GM19397 (cell line): ENCODE measurements at regions not wholly inside any gene's neighbourhood (a gene's known extent, or its start where the extent isn't known, plus 50 kb on each side); places are given as distances from the start of the nearest gene placed in this dataset.
A peak's percentile ranks its signal among the peaks of the same experiment; 100 is the strongest.
"Not testable (repeated sequence)": the region's sequence is repeated elsewhere in the genome, so short reads cannot be mapped to it uniquely, and the experiment has no call there.

ENCODE experiments used
- ATAC-seq: cut with Tn5 transposase; IDR thresholded peaks from one replicate; pipeline ENCODE4 v1.9.1; 2021; ENCODE audit warnings: mild to moderate bottlenecking, moderate library complexity; ENCODE audit not compliant: unreplicated experiment

DNA sequence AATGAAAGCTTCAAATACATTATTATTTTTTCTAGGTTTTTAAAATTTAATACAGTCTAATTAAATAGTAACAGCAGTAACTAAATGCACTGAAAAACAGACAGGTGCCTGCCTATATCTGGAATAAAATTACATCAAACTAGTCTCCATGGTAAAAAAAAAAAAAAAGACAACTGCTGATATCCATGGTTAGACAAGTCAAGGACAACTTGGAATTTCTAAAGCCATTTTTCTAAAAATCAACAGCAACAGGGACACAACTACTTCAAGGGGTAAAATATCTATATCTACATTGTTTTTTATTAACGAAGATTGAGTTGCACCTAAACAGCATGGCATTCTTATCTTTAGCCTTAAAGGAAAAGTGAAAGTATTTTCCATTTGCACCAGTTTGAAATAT is 74.7 kb upstream of the VPREB1 start:
- no peak for ATAC-seq

DNA sequence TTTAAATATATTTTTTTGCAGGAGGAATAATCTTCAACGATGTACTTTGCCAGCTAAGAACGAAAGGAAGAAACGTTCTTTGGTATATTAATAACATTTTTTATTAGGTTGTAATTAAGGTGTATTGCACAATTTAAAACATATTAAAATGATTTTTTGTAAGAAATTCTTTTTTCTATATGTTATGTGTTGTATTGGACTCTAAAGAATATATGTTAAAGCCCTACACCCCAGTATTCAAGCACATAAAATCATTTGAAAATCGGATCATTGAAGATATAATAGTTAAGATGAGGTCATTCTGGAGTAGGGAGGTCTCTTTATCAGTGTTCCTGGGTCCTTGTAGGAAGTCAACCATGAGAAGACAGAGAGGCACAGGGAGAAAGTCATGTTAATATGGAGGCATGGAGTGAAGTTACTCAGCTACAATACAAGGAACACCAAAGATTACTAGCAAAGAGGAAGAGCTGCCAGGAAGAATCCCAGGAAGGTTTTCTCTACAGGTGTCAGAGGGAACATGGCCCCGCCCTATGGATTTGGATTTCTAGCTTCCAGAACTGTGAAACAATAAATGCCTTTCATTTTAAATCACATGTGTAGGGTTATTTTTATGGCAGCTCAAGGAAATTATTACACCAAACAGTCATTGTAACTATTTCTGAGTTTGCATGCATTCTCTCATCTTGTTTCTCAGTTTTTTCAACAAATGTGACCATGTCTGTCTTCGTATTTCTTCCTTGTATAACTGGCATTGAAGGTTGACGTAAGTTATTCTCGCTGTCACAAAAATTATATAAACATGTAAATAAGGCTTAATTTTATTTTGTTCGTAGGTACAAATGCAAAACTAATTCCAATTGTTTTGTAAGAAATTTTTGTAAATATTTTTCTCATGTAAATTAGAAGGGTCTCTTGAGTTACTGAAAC is 75.4 kb upstream of the VPREB1 start:
- ATAC-seq: no peak

DNA sequence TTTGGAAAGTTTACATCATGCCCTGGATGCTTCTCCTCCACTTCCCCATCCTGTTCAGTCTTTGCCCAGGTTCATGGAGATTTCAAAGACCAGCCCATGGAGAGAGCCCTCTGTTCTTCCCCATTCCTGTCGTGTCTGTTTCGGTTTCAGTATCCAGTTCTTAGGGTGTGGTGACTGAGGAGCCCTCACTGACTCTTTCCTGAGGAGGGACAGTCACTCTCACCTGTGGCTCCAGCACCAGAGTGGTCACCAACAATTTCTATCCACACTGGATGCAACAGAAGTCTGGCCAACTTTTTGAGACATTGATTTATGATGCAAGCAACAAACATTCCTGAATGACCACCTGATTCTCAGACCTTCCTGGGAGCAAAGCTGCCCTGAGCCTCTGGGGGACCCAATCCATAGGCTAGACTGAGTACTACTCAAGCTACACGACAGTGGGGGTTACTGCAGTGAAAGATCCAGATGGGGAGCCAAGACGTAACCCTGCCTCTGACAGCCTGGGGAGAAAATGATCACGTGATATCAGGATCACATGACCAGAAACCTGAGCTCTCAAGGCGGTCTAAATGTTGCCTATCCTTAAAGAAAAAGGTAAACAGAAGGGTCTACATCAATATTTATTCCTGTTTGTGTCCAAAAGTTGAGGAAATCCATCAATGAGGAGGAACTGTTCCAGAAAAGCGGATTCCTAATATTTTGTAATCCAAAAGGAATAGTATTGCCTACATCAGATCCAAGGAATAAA is 76.2 kb upstream of the VPREB1 start:
- ATAC-seq: peak; percentile 22

DNA sequence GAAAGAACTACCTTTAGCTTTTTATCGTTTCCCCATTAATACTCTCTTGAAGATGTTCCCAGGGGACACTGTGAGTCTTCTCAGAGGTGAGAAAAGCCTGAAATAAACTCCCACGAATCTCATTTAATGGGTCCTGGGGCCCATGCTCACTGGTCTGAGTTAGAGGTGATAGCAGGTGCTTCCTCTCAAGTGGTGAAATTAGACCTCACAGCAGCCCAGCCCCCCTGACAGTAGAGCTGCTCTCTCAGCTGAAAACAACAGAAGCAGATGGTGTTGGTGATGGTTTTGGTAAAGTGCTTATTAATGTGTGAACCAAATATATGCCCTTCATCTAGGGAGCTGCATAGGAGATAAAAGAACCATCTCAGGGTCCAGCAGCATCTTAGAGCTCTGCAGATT is 76.8 kb upstream of the VPREB1 start:
- ATAC-seq: peak; percentile 69

DNA sequence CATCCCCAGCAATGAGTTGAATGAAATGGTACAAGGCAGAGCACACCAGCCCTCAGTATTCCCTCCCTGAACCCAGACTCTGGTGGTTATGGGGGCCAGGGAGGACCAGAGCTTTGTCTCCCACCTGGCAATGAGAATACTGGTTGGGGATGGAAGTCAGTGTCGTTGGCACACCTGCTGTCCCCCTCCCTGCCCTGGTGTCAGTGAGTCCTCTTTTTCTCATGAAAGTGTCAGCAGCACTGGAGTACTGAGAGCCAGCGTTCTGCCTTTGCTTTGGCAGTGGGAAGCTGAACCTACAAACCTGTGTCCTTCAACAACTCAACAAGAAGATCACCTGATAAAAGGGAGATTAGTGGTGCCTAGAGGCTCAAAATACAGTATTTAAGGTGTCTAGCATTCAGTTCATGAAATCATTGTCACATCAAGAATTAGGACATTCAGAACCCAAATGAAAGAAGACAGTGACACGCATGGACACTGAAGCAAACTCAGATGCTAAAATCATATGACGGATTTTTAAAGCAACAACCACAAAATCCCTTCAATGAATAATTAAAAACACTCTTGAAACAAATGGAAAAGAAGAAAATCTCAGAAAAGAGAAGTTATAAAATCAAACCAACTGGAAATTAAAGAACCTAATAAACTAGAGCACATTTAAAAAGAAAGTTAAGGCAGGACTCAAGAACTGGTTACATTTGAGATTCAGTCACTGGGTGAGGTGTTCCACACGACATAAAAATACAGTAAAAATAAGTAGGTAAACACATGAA is 77.5 kb upstream of the VPREB1 start:
- no peak for ATAC-seq

DNA sequence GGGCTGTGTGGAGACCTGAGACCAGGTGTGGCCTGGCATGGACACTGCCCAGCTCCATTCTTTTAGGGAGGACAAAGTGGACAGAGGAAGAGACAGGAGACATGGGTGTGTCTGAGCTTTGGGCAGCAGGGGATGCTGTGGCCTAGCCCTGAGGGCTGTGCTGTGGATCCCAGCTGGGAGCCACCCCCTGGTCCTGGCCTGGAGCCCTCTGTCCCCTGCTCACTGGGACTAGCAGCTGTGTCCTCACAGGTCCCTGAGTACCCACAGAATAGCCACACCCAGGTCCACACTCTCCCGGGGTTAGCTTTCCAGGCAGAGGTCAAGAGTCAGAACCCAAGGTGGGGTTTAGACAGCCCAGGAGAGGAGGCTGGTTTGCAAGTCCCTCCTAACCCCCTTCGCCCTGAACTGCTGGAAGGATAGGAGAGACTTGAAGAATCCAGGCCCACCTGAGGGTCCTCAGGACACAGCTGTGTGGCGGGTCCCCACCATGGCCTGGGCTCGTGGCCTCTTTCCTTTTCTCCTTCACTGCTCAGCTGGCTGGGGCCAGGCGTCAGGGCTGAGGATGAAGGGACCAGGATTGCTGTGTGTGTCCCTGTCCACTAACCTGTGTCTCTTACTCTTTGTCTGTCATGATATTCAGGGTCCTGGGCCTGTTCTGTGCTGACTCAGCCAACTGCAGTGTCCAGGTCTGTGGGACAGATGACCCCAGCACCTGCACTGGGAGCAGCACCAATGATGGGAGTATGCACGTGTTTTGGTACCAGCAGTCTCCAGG is 78.5 kb upstream of the VPREB1 start:
- ATAC-seq: no peak

DNA sequence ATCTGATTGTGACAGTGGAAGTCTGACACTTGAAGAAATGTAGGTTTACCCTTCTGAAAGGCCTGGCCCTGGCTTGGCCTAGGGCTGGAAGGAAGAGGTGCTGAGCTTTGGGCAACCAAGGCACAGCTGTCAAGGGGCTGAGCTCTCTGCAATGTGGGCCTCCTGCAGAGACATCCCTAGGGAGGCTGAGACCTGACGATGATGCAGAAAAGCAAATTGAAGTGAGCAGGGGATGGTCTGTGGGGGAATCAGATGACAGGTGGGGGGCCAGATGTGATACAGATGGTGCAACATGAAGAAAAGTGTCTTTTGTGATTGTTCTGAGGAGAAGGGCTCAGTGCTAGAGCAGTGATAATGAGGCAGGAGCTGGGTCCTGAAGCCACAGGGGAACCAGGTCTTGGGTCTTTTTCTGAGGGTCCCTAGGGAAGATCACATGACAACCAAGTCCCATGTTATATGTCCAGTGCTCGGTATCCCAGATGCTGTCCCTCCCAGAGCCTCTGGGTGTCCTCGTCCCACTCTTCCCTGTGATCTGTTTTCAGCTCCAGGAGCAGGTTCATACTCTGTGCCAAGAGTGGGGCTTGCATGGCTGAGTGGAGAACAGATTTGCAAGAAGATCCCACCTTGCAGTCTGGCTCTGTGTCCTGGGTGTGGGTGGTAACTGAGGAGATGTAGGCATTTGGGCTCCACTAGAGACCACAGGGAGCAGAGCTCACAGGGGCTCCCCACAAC is 79.9 kb upstream of the VPREB1 start:
- no peak for ATAC-seq

DNA sequence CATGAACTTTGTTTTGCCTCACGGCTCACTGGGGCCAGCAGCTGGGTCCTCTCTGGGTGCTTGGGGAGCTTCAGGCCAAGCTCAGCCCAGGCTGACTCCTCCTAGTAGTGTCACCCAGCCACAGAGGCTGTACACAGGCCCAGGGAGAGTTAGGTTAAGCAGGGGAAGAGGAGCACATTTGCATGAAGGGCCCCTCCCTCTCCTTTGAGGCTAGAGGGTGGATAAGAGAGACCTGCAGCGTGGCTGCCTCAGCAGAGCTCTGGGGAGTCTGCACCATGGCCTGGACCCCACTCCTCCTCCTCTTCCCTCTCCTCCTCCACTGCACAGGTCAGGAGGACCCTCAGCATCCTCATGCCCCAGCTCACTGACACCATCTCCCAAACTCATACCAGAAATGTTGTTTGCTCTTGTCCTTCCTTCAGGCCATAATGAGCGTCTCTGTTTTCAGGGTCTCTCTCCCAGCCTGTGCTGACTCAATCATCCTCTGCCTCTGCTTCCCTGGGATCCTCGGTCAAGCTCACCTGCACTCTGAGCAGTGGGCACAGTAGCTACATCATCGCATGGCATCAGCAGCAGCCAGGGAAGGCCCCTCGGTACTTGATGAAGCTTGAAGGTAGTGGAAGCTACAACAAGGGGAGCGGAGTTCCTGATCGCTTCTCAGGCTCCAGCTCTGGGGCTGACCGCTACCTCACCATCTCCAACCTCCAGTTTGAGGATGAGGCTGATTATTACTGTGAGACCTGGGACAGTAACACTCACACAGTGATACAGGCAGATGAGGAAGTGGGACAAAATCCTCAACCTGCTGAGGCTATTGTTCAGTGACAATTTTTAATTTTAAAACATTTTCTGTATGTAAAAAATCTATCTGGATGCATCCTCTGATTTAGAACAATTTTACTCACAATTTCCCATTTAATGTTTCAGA is 82.4 kb upstream of the VPREB1 start:
- peak; percentile 76 for ATAC-seq

DNA sequence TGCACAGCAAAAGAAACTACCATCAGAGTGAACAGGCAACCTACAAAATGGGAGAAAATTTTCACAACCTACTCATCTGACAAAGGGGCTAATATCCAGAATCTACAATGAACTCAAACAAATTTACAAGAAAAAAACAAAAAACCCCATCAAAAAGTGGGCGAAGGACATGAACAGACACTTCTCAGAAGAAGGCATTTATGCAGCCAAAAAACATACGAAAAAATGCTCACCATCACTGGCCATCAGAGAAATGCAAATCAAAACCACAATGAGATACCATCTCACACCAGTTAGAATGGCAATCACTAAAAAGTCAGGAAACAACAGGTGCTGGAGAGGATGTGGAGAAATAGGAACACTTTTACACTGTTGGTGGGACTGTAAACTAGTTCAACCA is 83.8 kb upstream of the VPREB1 start:
- ATAC-seq: not testable (repeated sequence)

DNA sequence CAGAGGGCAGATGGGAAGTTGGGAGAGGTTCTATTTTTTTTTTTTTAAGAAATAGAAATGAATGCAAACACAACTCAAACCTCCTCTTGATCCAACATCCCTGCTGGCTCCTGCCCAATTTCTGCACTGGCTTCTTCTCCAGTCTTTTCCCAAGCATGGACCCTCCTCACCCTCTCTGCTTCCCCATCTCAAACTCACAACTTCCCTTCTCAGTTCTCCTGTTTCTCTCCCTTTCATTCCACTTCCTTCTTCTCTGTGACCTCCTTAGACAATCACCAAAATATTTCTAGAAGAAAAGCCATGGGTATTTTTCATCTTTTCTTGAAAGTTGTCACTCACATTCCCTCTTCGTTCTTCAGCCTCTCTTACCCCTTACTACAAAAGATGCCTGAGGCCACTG is 85.2 kb upstream of the VPREB1 start:
- no peak for ATAC-seq

DNA sequence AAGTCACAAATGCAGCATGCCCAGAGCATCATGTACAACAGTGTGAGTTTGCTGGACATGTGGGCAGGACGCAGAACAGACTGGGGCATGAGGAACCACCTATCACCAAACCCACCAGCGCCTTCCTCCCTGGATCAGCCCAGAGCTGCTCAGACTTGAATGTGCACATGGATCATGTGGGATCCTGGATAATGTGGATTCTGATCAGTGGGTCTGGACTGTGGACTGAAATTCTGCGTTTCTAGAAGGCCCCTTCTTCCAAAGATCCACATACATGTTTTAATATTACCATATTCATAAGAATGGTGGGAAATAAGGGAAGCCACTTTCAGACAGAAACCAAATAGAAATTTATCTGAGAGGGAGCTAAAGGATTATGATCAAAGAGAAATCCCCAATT is 85.6 kb upstream of the VPREB1 start:
- ATAC-seq: no peak

DNA sequence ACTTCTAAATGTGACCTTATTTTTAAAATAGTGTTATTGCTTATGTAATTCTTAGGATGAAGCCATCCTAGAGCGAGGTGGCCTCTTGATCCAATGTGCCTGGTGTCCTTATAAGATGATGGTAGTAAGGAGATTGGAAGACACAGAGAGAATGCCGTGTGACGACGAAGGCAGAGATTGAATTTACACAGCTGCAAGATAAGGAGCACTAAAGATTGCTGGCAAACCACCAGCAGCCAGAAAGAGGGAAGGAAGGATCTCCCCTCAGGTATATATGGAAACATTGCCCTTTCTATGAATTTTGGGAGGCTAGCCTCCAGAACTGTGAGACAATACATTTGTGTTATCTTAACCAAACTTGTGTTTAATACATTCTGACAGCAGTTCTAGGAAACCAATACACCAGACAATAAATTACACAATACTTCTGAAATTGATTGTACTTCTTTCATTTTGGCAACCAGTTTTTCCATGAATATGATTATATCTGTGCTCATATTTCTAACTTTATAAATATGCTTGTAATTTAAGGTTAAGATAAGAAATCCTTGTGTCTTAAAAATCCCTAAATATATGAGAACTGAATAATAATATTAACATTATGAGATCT is 86.3 kb upstream of the VPREB1 start:
- no peak for ATAC-seq

DNA sequence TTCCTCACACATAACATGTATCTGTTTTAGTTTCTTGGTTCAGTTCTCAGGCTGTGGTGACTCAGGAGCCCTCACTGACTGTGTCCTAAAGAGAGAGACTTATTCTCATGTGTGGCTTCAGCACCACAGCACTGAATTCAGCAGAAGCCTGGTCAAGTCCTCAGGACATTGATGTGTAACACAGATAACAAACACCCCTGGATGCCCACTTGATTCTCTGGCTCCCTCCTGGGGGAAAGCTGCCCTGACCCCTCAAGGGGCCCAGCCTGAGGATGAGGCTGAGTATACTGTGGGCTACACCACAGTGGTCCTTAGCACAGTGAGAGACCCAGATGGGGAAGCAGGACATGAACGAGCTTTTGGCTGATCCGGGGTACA is 87.2 kb upstream of the VPREB1 start:
- ATAC-seq: peak; percentile 29

DNA sequence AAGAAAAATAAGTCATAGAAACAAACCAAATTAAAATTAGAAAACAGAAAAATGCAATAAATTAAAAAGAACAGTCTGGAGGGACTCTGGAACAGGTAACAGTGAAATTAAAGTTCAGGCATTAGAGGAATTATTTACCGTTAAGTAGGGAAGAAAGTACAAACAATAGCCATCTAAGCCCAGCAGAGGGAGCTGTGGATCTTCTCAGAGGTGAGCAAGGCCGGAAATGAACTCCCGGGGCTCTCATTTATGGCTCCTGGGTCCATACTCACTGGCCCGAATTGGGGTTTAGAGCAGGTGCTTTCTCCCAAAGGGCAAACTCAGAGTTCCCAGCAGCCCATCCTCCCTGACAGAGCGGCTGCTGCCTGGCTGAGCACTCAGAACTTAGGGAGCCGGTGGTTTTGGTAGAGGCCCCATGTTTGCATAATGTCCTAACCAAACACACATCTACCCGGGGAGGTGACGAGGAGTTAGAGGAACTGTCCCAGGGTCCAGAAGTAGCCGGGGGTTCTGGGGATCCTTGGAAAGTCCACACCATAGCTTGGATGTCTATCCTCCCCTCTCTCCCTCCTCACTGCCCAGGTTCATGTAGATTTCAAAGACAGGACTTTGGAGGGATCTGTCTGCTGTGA is 87.8 kb upstream of the VPREB1 start:
- ATAC-seq: peak; percentile 57

DNA sequence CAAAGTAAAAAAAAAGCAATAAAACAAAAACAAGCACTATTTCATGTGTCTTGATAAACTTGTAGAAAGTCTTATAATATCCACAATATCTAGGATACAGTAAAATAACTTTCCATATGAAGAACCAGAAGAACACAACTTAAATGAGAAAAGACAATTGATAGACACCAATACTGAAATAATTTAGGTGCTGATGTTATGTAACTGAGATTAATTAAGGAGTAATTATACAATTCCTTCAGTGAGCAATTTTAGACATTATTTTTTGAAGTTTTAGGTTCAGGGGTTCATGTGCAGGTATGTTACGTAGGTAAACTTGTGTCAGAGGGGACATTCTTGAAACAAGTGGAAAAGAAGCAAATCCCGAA is 88.3 kb upstream of the VPREB1 start:
- ATAC-seq: no peak

DNA sequence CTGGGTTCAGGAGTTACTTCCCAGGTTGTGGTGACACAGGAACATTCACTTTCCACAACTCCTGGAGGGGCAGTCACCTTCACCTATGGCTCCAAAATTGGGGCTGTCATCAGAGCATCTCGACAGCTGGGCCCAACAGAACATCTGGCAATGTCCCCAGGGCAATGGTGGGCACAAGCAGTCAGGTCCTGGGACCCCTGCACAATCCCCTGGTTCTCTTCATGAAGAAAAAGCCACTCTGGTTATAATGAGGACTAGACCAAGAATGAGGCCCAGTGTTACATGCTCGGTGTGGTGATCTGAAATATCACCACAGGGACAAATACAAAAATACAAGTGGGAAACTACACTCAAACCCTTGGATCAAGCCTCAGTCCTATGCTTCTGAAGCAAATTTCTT is 89.0 kb upstream of the VPREB1 start:
- ATAC-seq: no peak

DNA sequence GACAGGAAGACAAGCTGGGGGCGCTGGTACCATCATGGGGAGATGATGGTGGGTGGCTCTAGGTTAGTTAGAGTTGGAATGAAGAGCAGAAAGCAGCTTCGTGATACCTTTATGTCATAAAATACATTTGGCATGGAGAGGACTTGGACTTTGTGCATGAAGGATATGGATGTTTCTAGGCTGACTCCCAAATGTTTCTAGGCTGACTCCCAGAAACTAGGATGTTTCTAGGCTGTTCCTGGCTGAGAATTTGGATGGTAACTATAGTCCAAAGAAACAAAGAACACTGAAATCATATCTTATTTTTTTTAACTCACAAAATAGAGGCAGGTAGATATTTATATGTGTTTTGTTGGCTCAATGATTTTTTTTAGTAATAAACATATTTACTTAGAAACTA is 89.4 kb upstream of the VPREB1 start:
- no peak for ATAC-seq

DNA sequence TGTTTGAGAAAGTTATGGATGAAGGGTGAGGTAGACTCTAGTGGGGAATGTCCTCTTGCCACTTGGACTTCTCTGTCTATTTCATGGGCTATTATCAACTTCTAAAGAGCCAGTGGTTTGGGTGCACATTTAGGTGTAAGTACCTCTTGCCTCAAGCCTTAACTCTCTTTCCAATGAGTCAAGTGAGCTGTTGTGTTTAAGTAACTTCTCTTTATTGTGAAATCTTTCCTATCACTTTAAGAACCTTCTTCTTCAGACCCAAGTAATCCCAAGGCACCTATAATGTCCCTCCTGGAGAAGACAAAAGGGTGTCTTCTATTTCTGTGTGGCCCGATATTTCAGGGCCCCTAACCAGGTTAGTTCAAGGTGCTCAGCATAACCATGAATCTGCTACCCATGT is 90.5 kb upstream of the VPREB1 start:
- ATAC-seq: no peak
